ENCODE measurements at regions not wholly inside any gene's neighbourhood (a gene's known extent, or its start where the extent isn't known, plus 50 kb on each side); places are given as distances from the start of the nearest gene placed in this dataset.

GRCh38 chrX:108947205-108947604 lies 210.8 kb upstream of the IRS4 start:
- TF ChIP-seq EZH2phosphoT487 (IDR thresholded peaks at IDR 0.05; ENCODE audit: insufficient read depth, low read depth) (no peak), EZH2 (IDR thresholded peaks at IDR 0.05; ENCODE audit: insufficient read depth, poor library complexity, severe bottlenecking) (no peak)

All from GM23248 (cell line).